Hepatocyte (in vitro differentiated cells): ENCODE measurements at regions not wholly inside any gene's neighbourhood (a gene's known extent, or its start where the extent isn't known, plus 50 kb on each side); places are given as distances from the start of the nearest gene placed in this dataset.
"Not testable (repeated sequence)": the region's sequence is repeated elsewhere in the genome, so short reads cannot be mapped to it uniquely, and the experiment has no call there.

ENCODE experiments used
- DNase-seq: peaks from one replicate; pipeline ENCODE4 v3.0.0-alpha.2; 2016; ENCODE audit warnings: low spot score
- H2AFZ ChIP-seq: fragments of 200-600 bp; sonication (generic); 2 replicates; pipeline ENCODE4 v1.6.0; 2016; ENCODE audit warnings: antibody characterized with exemption, mild to moderate bottlenecking
- H3K27ac ChIP-seq: fragments of 200-600 bp; sonication (generic); 2 replicates; pipeline ENCODE4 v1.5.1; 2016; ENCODE audit warnings: mild to moderate bottlenecking
- H3K27me3 ChIP-seq: fragments of 200-600 bp; sonication (generic); 2 replicates; pipeline ENCODE4 v1.6.1; 2016
- H3K36me3 ChIP-seq: fragments of 200-600 bp; sonication (generic); replicated peaks from 2 replicates; pipeline ENCODE4 v1.5.1; 2016; ENCODE audit warnings: low read depth; ENCODE audit not compliant: insufficient read depth
- H3K4me1 ChIP-seq: fragments of 200-600 bp; sonication (generic); 2 replicates; pipeline ENCODE4 v1.5.1; 2016; ENCODE audit warnings: mild to moderate bottlenecking, moderate library complexity; ENCODE audit not compliant: insufficient read depth
- H3K4me2 ChIP-seq: fragments of 200-600 bp; sonication (generic); 2 replicates; pipeline ENCODE4 v1.6.0; 2016
- H3K4me3 ChIP-seq: fragments of 200-600 bp; sonication (generic); 2 replicates; pipeline ENCODE4 v1.5.1; 2016; ENCODE audit warnings: mild to moderate bottlenecking
- H3K79me2 ChIP-seq: fragments of 200-600 bp; sonication (generic); 2 replicates; pipeline ENCODE4 v1.6.0; 2017; ENCODE audit warnings: mild to moderate bottlenecking
- H3K9me2 ChIP-seq: fragments of 200-600 bp; sonication (generic); replicated peaks from 2 replicates; pipeline ENCODE4 v1.6.0; 2017; ENCODE audit warnings: mild to moderate bottlenecking; ENCODE audit not compliant: insufficient read depth
- H3K9me3 ChIP-seq: fragments of 200-600 bp; sonication (generic); 2 replicates; pipeline ENCODE4 v1.5.1; 2016; ENCODE audit warnings: low read depth, mild to moderate bottlenecking
- H4K20me1 ChIP-seq: fragments of 200-600 bp; sonication (generic); 2 replicates; pipeline ENCODE4 v1.6.0; 2016; ENCODE audit warnings: mild to moderate bottlenecking; ENCODE audit not compliant: insufficient read depth, poor library complexity, severe bottlenecking
- CTCF ChIP-seq: fragments of 200-600 bp; sonication (generic); IDR thresholded peaks from 2 replicates; pipeline ENCODE4 v1.5.1; 2016; ENCODE audit warnings: antibody characterized with exemption, mild to moderate bottlenecking; ENCODE audit not compliant: poor library complexity
- EZH2 ChIP-seq: fragments of 200-600 bp; sonication (generic); IDR thresholded peaks from 2 replicates; pipeline ENCODE4 v1.6.1; 2016; ENCODE audit warnings: antibody characterized with exemption, mild to moderate bottlenecking, borderline replicate concordance
- EZH2phosphoT487 ChIP-seq: fragments of 200-600 bp; sonication (generic); IDR thresholded peaks from one replicate; pipeline ENCODE4 v1.6.1; 2018; ENCODE audit warnings: antibody characterized with exemption, mild to moderate bottlenecking, low read depth, moderate library complexity; ENCODE audit not compliant: unreplicated experiment, severe bottlenecking
- WGBS: methylation state at CpG from one replicate; pipeline ENCODE4 v1.1.6; 2016; ENCODE audit warnings: low lambda C conversion rate; ENCODE audit errors: missing lambda C conversion rate; 5-methylcytosine and 5-hydroxymethylcytosine counted together

- DNase-seq, H3K4me3 ChIP-seq, H3K27me3 ChIP-seq, H3K27ac ChIP-seq, H2AFZ ChIP-seq, H3K9me2 ChIP-seq, H4K20me1 ChIP-seq, H3K79me2 ChIP-seq, H3K36me3 ChIP-seq, H3K4me1 ChIP-seq, H3K4me2 ChIP-seq, H3K9me3 ChIP-seq: not testable (repeated sequence)
These were observed 119.0 kb downstream of the DDX11 start for GRCh38 chr12:31192689-31193088.

- not testable (repeated sequence) for H3K27ac ChIP-seq, H3K79me2 ChIP-seq, H3K4me2 ChIP-seq, H3K9me3 ChIP-seq, H4K20me1 ChIP-seq, H2AFZ ChIP-seq, H3K9me2 ChIP-seq, H3K36me3 ChIP-seq, H3K4me1 ChIP-seq, H3K4me3 ChIP-seq, H3K27me3 ChIP-seq, DNase-seq
- 36% methylated on average over 1 of the region's 1 CpG for WGBS
These were observed 122.0 kb downstream of the DDX11 start for GRCh38 chr12:31195620-31196019.

GRCh38 chr12:31199476-31199875 lies 125.8 kb downstream of the DDX11 start:
- not testable (repeated sequence) for H3K9me3 ChIP-seq, H3K36me3 ChIP-seq, H3K4me2 ChIP-seq, H3K4me3 ChIP-seq, H3K9me2 ChIP-seq, H3K27me3 ChIP-seq, H3K4me1 ChIP-seq, H2AFZ ChIP-seq, H4K20me1 ChIP-seq, H3K27ac ChIP-seq, DNase-seq, H3K79me2 ChIP-seq
- WGBS, result 72% methylated on average over 4 of the region's 4 CpGs

GRCh38 chr12:31201382-31201781 lies 124.6 kb downstream of the SINHCAF start:
- Histone ChIP-seq H2AFZ (no peak overlapping the region), H3K4me3 (no peak overlapping the region), H3K9me3 (no peaks in the 10 kb centered on the region), H4K20me1 (no peaks in the 10 kb centered on the region), H3K79me2 (no peaks in the 10 kb centered on the region), H3K9me2 (no peaks in the 10 kb centered on the region), H3K27me3 (peaks cover 10% of the 10 kb centered on the region), H3K4me2 (no peak overlapping the region), H3K27ac (no peak overlapping the region), H3K36me3 (no peaks in the 10 kb centered on the region), H3K4me1 (no peaks in the 10 kb centered on the region)
- TF ChIP-seq EZH2phosphoT487, result no peak
- TF ChIP-seq EZH2, result no peak
- no peak for TF ChIP-seq CTCF
- DNase-seq, result no peak
- WGBS, result 60% methylated on average over 1 of the region's 1 CpG

- no peak for TF ChIP-seq EZH2phosphoT487
- TF ChIP-seq EZH2, result no peak
- no peak for TF ChIP-seq CTCF
- H3K9me2 ChIP-seq, result no peaks in the 10 kb centered on the region
- no peaks in the 10 kb centered on the region for H4K20me1 ChIP-seq
- no peak overlapping the region for H3K4me2 ChIP-seq
- H3K27ac ChIP-seq, result no peak overlapping the region
- no peak overlapping the region for H3K4me3 ChIP-seq
- no peaks in the 10 kb centered on the region for H3K4me1 ChIP-seq
- H3K27me3 ChIP-seq, result peaks cover 10% of the 10 kb centered on the region
- H3K79me2 ChIP-seq, result no peaks in the 10 kb centered on the region
- no peak for DNase-seq
- no peak overlapping the region for H2AFZ ChIP-seq
- WGBS, result 100% methylated on average over 1 of the region's 1 CpG
- H3K9me3 ChIP-seq, result no peaks in the 10 kb centered on the region
- no peaks in the 10 kb centered on the region for H3K36me3 ChIP-seq
These were observed 122.7 kb downstream of the SINHCAF start for GRCh38 chr12:31203261-31203660.
